GM12891 (cell line): ENCODE measurements at regions not wholly inside any gene's neighbourhood (a gene's known extent, or its start where the extent isn't known, plus 50 kb on each side); places are given as distances from the start of the nearest gene placed in this dataset.

ENCODE experiments used
- PAX5 ChIP-seq: IDR thresholded peaks from 2 replicates; pipeline ENCODE4 v1.6.1; 2011; ENCODE audit warnings: low read length, moderate library complexity, mild to moderate bottlenecking; ENCODE audit not compliant: insufficient read depth, severe bottlenecking
- POLR2A ChIP-seq: IDR thresholded peaks from 2 replicates; pipeline ENCODE4 v1.6.1; 2011; ENCODE audit warnings: low read depth, low read length, control low read depth
- POLR2AphosphoS5 ChIP-seq: IDR thresholded peaks from 2 replicates; pipeline ENCODE4 v1.6.1; 2011; ENCODE audit warnings: low read depth, low read length, control low read depth
- SPI1 ChIP-seq: IDR thresholded peaks from 2 replicates; pipeline ENCODE4 v1.6.1; 2011; ENCODE audit warnings: low read depth, low read length, control low read depth

- no peak for TF ChIP-seq POLR2AphosphoS5
- TF ChIP-seq POLR2A: no peak
- TF ChIP-seq SPI1: no peak
- TF ChIP-seq PAX5: no peak
Observed at GRCh38 chr5:3911111-3911510, 315.5 kb downstream of the IRX1 start.
